Astrocyte (in vitro differentiated cells and primary cell): ENCODE measurements at regions not wholly inside any gene's neighbourhood (a gene's known extent, or its start where the extent isn't known, plus 50 kb on each side); places are given as distances from the start of the nearest gene placed in this dataset.

Experiments used
- DNase-seq: peaks from one replicate; pipeline ENCODE4 v3.0.0-alpha.2; 2010; ENCODE audit warnings: low read depth
- FAIRE-seq: peaks from 2 replicates; lab custom pipeline; 2011; peaks lifted over from hg19 to GRCh38; lab: Jason Lieb, UNC
- H2AFZ ChIP-seq: 2 replicates; pipeline ENCODE4 v1.6.0; 2012; ENCODE audit warnings: low read depth, low read length, inconsistent platforms
- H3K27ac ChIP-seq: 2 replicates; pipeline ENCODE4 v1.5.1; 2011; ENCODE audit warnings: low read depth, low read length, inconsistent platforms
- H3K27me3 ChIP-seq: 2 replicates; pipeline ENCODE4 v1.6.0; 2011; ENCODE audit warnings: low read length, inconsistent platforms; ENCODE audit not compliant: insufficient read depth
- H3K36me3 ChIP-seq: 2 replicates; pipeline ENCODE4 v1.5.1; 2011; ENCODE audit warnings: low read length, inconsistent platforms; ENCODE audit not compliant: insufficient read depth
- H3K4me1 ChIP-seq: 2 replicates; pipeline ENCODE4 v1.5.1; 2011; ENCODE audit warnings: low read length, inconsistent platforms; ENCODE audit not compliant: insufficient read depth
- H3K4me2 ChIP-seq: 2 replicates; pipeline ENCODE4 v1.6.0; 2012; ENCODE audit warnings: low read length, inconsistent platforms
- H3K4me3 ChIP-seq: 2 replicates; pipeline ENCODE4 v1.5.1; 2011; ENCODE audit warnings: low read depth, mild to moderate bottlenecking, low read length, inconsistent platforms; ENCODE audit not compliant: insufficient read depth
- H3K79me2 ChIP-seq: 2 replicates; pipeline ENCODE4 v1.6.0; 2012; ENCODE audit warnings: mild to moderate bottlenecking, low read length, inconsistent platforms; ENCODE audit not compliant: insufficient read depth
- H3K9ac ChIP-seq: 2 replicates; pipeline ENCODE4 v1.6.0; 2012; ENCODE audit warnings: mild to moderate bottlenecking, low read length, inconsistent platforms
- H3K9me3 ChIP-seq: 2 replicates; pipeline ENCODE4 v1.5.1; 2012; ENCODE audit warnings: low read depth, mild to moderate bottlenecking, low read length, inconsistent platforms; ENCODE audit not compliant: insufficient read depth
- H4K20me1 ChIP-seq: 2 replicates; pipeline ENCODE4 v1.6.0; 2012; ENCODE audit warnings: low read length, inconsistent platforms; ENCODE audit not compliant: insufficient read depth
- H3K27ac Mint-ChIP-seq: one replicate; pipeline ENCODE4 v1.8.0; 2021; ENCODE audit warnings: mild to moderate bottlenecking, mixed read lengths; ENCODE audit not compliant: unreplicated experiment
- H3K27me3 Mint-ChIP-seq: one replicate; pipeline ENCODE4 v1.8.0; 2021; ENCODE audit warnings: low read depth, mixed read lengths; ENCODE audit not compliant: unreplicated experiment
- H3K36me3 Mint-ChIP-seq: one replicate; pipeline ENCODE4 v1.8.0; 2021; ENCODE audit warnings: low read depth, mixed read lengths; ENCODE audit not compliant: unreplicated experiment
- H3K4me1 Mint-ChIP-seq: one replicate; pipeline ENCODE4 v1.8.0; 2021; ENCODE audit warnings: low read depth, mixed read lengths; ENCODE audit not compliant: unreplicated experiment
- H3K4me3 Mint-ChIP-seq: one replicate; pipeline ENCODE4 v1.8.0; 2021; ENCODE audit warnings: mild to moderate bottlenecking, moderate library complexity, mixed read lengths; ENCODE audit not compliant: unreplicated experiment
- H3K9me3 Mint-ChIP-seq: one replicate; pipeline ENCODE4 v1.8.0; 2021; ENCODE audit warnings: mild to moderate bottlenecking, mixed read lengths; ENCODE audit not compliant: unreplicated experiment
- EZH2 ChIP-seq: IDR thresholded peaks from 2 replicates; pipeline ENCODE4 v1.6.1; 2012; ENCODE audit warnings: mild to moderate bottlenecking, low read length, inconsistent platforms; ENCODE audit not compliant: insufficient read depth
- TF ChIP-seq, protein P1 (sequence below): IDR thresholded peaks from 2 replicates; pipeline ENCODE4 v1.5.1; 2011; ENCODE audit warnings: low read depth, mild to moderate bottlenecking, inconsistent platforms, low read length, moderate library complexity; ENCODE audit not compliant: insufficient read depth

DNA sequence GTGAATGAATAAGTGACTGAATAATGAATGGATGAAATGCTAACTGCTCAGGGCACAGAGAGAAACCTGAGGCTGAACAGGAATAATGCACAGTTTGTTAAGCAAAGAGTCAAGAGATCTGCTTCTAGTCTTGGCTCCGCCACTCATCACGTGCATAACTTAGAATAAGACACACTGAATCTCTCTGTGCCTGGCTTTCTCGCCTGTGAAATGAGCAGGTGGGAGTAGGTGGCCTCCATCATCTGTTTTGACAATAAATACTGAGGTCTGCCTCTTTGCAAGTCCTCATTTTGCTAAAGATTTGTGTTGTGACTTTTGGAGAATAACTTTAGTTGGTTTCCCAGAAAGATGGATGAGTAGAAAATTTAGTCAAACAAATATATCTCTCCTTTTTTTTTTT lies 318.0 kb downstream of the FBXW7 start:
- Histone ChIP-seq H3K9ac (no peak overlapping the region), H4K20me1 (no peaks in the 10 kb centered on the region), H3K4me2 (no peak overlapping the region), H3K9me3 (peaks cover 2% of the 10 kb centered on the region), H3K4me3 (no peak overlapping the region), H3K36me3 (no peaks in the 10 kb centered on the region), H2AFZ (no peak overlapping the region), H3K27me3 (no peaks in the 10 kb centered on the region), H3K27ac (no peak overlapping the region), H3K79me2 (no peaks in the 10 kb centered on the region), H3K4me1 (no peaks in the 10 kb centered on the region)
- Mint-ChIP-seq H3K36me3 (no peaks in the 10 kb centered on the region), H3K27me3 (no peaks in the 10 kb centered on the region), H3K27ac (no peak overlapping the region), H3K4me1 (peaks cover 8% of the 10 kb centered on the region), H3K4me3 (no peak overlapping the region), H3K9me3 (peaks cover 4% of the 10 kb centered on the region)
- no peak for DNase-seq
- TF ChIP-seq, protein P1, sequence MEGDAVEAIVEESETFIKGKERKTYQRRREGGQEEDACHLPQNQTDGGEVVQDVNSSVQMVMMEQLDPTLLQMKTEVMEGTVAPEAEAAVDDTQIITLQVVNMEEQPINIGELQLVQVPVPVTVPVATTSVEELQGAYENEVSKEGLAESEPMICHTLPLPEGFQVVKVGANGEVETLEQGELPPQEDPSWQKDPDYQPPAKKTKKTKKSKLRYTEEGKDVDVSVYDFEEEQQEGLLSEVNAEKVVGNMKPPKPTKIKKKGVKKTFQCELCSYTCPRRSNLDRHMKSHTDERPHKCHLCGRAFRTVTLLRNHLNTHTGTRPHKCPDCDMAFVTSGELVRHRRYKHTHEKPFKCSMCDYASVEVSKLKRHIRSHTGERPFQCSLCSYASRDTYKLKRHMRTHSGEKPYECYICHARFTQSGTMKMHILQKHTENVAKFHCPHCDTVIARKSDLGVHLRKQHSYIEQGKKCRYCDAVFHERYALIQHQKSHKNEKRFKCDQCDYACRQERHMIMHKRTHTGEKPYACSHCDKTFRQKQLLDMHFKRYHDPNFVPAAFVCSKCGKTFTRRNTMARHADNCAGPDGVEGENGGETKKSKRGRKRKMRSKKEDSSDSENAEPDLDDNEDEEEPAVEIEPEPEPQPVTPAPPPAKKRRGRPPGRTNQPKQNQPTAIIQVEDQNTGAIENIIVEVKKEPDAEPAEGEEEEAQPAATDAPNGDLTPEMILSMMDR: no peak
- TF ChIP-seq EZH2: no peak
- FAIRE-seq: no peak

- DNase-seq: no peak
- H3K27ac Mint-ChIP-seq: no peak overlapping the region
- H4K20me1 ChIP-seq: no peaks in the 10 kb centered on the region
- H3K36me3 ChIP-seq: no peaks in the 10 kb centered on the region
- H3K9ac ChIP-seq: no peak overlapping the region
- H3K4me1 Mint-ChIP-seq: peaks cover 20% of the 10 kb centered on the region
- H3K79me2 ChIP-seq: no peaks in the 10 kb centered on the region
- H3K27me3 Mint-ChIP-seq: no peaks in the 10 kb centered on the region
- no peaks in the 10 kb centered on the region for H3K27me3 ChIP-seq
- no peak for TF ChIP-seq EZH2
- TF ChIP-seq, protein P1: no peak
- FAIRE-seq: no peak
- no peaks in the 10 kb centered on the region for H3K4me1 ChIP-seq
- H3K4me3 Mint-ChIP-seq: no peak overlapping the region
- H3K4me2 ChIP-seq: no peak overlapping the region
- no peaks in the 10 kb centered on the region for H3K36me3 Mint-ChIP-seq
- no peak overlapping the region for H3K27ac ChIP-seq
- peaks cover 2% of the 10 kb centered on the region for H3K9me3 ChIP-seq
- peaks cover 4% of the 10 kb centered on the region for H3K9me3 Mint-ChIP-seq
- H3K4me3 ChIP-seq: no peak overlapping the region
- H2AFZ ChIP-seq: no peak overlapping the region
Observed at GRCh38 chr4:152211936-152212653, 323.8 kb downstream of the FBXW7 start.
